GM12874 (cell line): ENCODE measurements at regions not wholly inside any gene's neighbourhood (a gene's known extent, or its start where the extent isn't known, plus 50 kb on each side); places are given as distances from the start of the nearest gene placed in this dataset.
A peak's percentile ranks its signal among the peaks of the same experiment; 100 is the strongest.

ENCODE experiments used
- CTCF ChIP-seq: IDR thresholded peaks from 2 replicates; pipeline ENCODE4 v1.5.1; 2011; ENCODE audit warnings: low read depth, mild to moderate bottlenecking, control low read depth, low read length, moderate library complexity; ENCODE audit not compliant: insufficient read depth

- TF ChIP-seq CTCF = no peak
Measured at GRCh38 chr4:89468602-89469001, 161.0 kb upstream of the GPRIN3 start.

GRCh38 chr4:89463341-89463740, 155.7 kb upstream of the GPRIN3 start:
- TF ChIP-seq CTCF = no peak

GRCh38 chr4:89447543-89447942, 139.9 kb upstream of the GPRIN3 start:
- TF ChIP-seq CTCF = no peak

- TF ChIP-seq CTCF = no peak
Measured at GRCh38 chr4:89446193-89446592, 138.6 kb upstream of the GPRIN3 start.

- TF ChIP-seq CTCF = no peak
Measured at GRCh38 chr4:89439533-89439932, 131.9 kb upstream of the GPRIN3 start.

GRCh38 chr4:89438102-89438831, 130.7 kb upstream of the GPRIN3 start:
- peak; percentile 49 for TF ChIP-seq CTCF

GRCh38 chr4:89434364-89434988, 126.9 kb upstream of the GPRIN3 start:
- TF ChIP-seq CTCF = peak; percentile 49; the same call in 1 of the 2 replicates
